HK-2 (cell line): ENCODE measurements at regions not wholly inside any gene's neighbourhood (a gene's known extent, or its start where the extent isn't known, plus 50 kb on each side); places are given as distances from the start of the nearest gene placed in this dataset.

ENCODE experiments used
- DNase-seq: peaks from one replicate; pipeline ENCODE4 v3.0.0-alpha.2; 2018; ENCODE audit not compliant: unreplicated experiment

GRCh38 chr6:100944644-100945043 is 63.5 kb upstream of the ASCC3 start:
- no peak for DNase-seq

DNA sequence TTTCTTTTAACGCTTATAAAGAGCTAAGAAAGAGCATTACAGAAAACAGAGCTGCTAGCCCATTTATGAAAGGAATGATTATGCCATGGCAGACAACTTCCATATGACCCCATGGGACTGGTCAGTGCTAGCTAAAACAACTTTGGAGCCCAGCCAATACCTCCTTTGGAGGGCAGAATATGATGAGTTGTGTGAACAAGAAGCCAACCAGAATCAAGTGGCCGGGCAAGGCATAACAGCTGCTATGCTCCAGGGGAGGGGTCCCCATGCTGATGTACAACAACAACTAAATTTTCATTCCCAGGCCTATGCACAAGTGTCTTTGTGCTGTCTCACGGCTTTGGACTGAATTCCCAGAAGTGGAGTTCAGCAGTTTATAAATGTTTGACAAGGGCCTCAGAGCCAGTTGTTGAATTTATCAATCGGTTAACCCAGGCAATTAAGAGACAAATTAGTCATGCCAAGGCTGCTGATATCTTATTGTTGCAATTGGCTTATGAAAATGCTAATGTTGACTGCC is 65.0 kb upstream of the ASCC3 start:
- no peak for DNase-seq

GRCh38 chr6:100946711-100947110 is 65.6 kb upstream of the ASCC3 start:
- DNase-seq: no peak

- no peak for DNase-seq
Observed at GRCh38 chr6:100948381-100949133, 67.4 kb upstream of the ASCC3 start.

- no peak for DNase-seq
Observed at GRCh38 chr6:100952006-100952405, 70.9 kb upstream of the ASCC3 start.

GRCh38 chr6:100959280-100959679 is 78.2 kb upstream of the ASCC3 start:
- DNase-seq: no peak

DNA sequence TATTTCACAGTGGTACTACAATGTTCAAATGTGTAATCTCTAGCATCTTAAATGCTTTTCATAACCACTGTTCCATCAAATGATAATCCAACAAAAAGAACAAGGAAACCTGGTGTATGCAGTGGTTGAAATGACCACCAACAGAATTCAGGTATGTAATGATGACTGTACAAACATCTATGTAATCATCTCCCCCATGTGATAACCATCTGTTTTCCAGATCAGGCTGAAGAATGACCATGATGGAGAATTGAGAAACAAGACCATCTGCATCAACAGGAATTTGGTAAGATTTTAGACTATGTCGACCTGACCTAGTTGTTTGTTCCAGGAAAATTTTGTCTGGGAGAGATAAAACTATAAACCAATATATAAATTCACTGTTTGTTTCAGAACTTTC is 81.3 kb upstream of the ASCC3 start:
- DNase-seq: no peak

GRCh38 chr6:100965067-100965466 is 83.9 kb upstream of the ASCC3 start:
- DNase-seq: no peak

- no peak for DNase-seq
Observed at GRCh38 chr6:100968949-100969348, 87.8 kb upstream of the ASCC3 start.

GRCh38 chr6:100979267-100979666 is 98.1 kb upstream of the ASCC3 start:
- no peak for DNase-seq

DNA sequence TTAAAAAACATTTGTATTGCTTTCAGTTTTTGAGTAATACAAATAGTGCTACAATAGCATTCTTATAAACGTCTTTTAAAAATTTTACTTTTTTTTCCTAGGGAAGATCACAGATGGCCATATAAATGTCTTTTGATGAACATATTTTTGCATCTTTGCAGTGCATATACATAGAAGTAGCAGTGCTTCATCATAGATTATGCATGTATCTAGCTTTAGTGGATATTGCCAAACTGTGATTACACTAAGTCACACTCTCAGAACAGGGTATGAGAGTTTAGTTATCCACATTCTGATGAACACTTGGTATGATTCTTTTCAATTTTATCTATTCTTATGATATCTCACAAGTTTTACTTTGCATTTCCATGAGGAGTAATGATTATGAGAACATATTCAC is 99.8 kb upstream of the ASCC3 start:
- DNase-seq: no peak

- DNase-seq: no peak
Observed at GRCh38 chr6:100986921-100987320, 105.8 kb upstream of the ASCC3 start.

DNA sequence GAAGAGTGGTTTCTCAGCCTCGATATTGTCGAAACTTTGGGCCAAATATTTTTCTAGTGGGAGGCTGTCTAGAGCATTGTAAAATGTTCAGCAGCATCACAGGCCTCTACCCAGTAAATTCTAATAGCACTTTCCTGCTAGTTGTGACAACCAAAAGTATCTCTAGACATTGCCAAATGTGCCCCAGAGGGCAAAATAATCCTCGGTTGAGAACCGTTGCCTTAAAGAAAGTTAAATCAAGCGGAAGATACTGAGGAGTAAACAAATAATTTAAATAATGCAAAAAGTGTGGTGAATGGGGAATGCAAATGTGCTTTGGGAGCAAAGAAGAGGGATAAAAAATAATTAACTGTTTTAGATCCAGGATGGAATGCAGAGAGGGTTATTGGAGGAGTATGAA is 106.4 kb upstream of the ASCC3 start:
- DNase-seq: no peak

- no peak for DNase-seq
Observed at GRCh38 chr6:100988391-100988984, 107.4 kb upstream of the ASCC3 start.

DNA sequence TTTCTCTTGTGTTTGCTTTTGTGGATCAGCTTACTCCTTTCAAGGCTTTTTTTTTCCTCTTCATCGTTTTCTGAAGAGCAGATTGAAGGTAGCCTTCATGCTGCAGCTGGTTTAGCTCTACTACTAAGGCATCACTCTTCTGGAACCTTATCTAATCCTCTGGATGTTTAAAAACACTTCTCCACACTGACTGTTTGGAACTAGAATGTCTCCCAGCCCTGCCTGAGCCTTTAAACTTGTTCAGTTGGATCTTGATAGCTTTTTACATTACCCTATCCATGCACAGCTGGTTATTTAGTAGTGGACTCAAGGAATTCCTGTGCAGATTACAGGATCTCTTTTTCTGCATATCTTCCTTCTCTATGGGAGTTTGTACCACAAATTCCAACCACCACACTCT is 108.9 kb upstream of the ASCC3 start:
- DNase-seq: no peak

- DNase-seq: no peak
Observed at GRCh38 chr6:100996409-100996808, 115.3 kb upstream of the ASCC3 start.

DNA sequence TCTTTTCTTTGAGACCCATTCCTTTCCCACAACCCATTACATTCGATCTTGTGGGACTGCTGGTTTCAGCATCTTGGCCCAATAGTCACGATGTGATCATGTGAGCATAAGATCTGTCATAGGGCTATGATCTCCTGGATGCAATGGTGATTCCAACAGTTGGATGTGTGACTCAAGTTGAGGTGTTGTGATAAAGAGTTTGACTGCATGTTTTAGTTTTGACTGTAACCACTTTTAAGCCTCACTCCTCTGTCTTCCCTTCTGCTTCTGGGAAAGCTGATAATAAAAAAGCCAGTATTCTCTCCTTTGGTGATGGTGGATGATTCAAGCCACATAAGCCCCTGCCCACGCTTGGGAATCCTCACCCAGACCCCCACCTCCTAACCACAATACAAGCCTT is 117.0 kb upstream of the ASCC3 start:
- DNase-seq: no peak

DNA sequence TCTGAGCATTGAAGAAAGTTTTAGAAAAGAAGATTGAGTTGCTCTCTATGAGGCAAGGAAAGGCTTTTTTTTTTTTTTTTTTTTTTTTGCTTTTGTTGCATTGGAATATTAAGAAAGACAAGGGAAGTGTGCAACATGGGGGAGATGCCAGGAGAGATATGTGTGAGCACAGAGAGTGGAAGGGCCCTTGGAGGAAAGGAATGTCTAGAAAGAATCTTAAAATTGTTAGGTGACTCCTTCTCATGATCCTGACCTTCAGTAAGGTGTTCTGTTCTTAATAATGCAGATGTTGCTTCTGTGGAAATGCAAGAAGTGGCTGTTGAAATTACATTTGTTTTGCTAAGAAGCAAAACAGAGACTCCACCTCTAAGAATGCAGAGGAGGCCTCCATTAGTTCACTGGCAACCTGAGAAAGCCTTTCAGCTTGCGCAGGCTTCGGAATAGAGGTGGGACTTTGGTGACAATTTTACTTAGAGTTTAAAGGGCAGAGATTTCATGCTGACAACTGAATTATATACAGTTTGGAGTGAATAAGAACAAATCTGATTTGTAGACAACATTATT is 118.0 kb upstream of the ASCC3 start:
- no peak for DNase-seq

DNA sequence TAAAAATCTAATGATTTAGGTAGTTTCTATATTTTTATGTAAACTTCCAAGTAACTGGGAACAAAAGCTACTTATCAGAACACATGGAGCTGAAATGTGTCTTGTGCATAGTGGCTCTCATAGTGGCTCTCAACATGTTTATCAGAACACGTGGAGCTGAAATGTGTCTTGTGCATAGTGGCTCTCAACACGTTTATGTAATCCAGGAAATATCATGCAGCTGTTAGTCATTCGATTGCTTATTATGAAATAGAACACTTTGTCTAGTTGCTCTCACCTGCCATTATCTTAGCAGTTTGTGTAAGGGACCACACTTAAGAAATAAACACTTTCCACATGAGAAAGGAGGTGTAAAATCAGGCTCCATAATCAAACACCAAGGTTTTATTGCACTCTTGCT is 119.2 kb upstream of the ASCC3 start:
- no peak for DNase-seq

GRCh38 chr6:101001012-101001411 is 119.9 kb upstream of the ASCC3 start:
- DNase-seq: no peak

- DNase-seq: no peak
Observed at GRCh38 chr6:101001607-101002006, 120.5 kb upstream of the ASCC3 start.

DNA sequence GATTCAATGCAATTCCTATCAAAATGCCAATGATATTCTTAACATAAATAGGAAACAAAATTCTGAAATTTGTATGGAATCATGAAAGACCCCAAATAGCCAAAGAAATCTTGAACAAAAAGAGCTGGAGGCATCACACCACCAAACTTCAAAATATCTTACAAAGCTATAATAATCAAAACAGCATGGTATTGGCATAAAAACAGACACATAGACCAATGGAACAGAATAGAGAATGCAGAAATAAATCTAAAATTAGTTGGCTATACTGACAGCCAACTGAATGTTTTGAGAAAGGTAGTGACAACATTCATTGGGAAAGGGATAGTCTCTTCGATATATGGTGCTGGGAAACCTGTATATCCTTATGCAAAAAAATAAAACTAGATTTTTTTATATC is 121.9 kb upstream of the ASCC3 start:
- no peak for DNase-seq

DNA sequence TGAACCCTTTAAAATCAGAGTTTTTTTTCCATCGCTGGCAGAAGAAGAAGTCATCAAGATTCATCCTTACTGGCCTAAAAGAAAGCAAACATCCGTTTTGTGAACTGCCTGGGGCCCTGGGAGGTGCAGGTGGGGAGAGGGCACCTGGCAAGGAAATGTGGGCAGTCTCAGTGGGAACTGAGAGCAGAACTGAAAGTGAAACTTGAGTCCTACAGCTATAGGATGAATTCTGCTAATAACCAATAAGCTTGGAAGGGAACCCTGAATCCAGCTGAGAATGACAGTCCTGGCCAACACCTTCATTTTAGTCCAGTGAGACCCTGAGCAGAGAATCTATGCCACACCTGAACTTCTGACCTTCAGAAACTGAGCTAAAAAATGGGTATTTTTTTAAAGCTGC is 130.1 kb upstream of the ASCC3 start:
- DNase-seq: no peak
